Left lung (tissue), 4 donors: ENCODE measurements at regions not wholly inside any gene's neighbourhood (a gene's known extent, or its start where the extent isn't known, plus 50 kb on each side); places are given as distances from the start of the nearest gene placed in this dataset.

Experiments used
- ATAC-seq: fragments of 200-7000 bp; cut with Tn5 transposase; one replicate; pipeline ENCODE4 v1.9.1; 2020; ENCODE audit warnings: moderate library complexity
- DNase-seq, 4 donors: peaks; one replicate each; pipeline ENCODE4 v3.0.0-alpha.2; 2013 to 2020
- H3K27ac ChIP-seq, 2 donors: fragments of 200-600 bp; sonication (generic) in 1 of 2; one replicate each; pipeline versions ENCODE4 v1.5.0 to v1.8.0; 2020 to 2021
- H3K27me3 ChIP-seq, 2 donors: fragments of 200-600 bp; sonication (generic) in 1 of 2; one replicate each; pipeline versions ENCODE4 v1.5.0 to v1.8.0; 2020 to 2021
- H3K36me3 ChIP-seq, 2 donors: fragments of 200-600 bp; sonication (generic) in 1 of 2; one replicate each; pipeline versions ENCODE4 v1.5.0 to v1.8.0; 2020 to 2021
- H3K4me1 ChIP-seq, 2 donors: fragments of 200-600 bp; one replicate each; pipeline ENCODE4 v1.8.0; 2021
- H3K4me3 ChIP-seq, 2 donors: fragments of 200-600 bp; sonication (generic) in 1 of 2; one replicate each; pipeline versions ENCODE4 v1.5.0 to v1.8.0; 2020 to 2021; ENCODE audit warnings: mild to moderate bottlenecking in 1 of 2
- H3K9me3 ChIP-seq, 2 donors: fragments of 200-600 bp; sonication (generic) in 1 of 2; one replicate each; pipeline versions ENCODE4 v1.5.0 to v1.8.0; 2020 to 2021
- CTCF ChIP-seq, 2 donors: fragments of 200-600 bp; sonication (generic) in 1 of 2; IDR thresholded peaks; one replicate each; pipeline versions ENCODE4 v1.5.0 to v1.8.0; 2021; ENCODE audit warnings: antibody characterized with exemption in 2 of 2
- intact Hi-C, 2 donors: fragments of 100-400 bp; cut with DNase I; formaldehyde crosslinking; loops; one replicate each; pipeline versions ENCODE4 v1.11.2 to v1.14.2; 2022
- donor health status: DM: no; HTN: yes; CAD: no.
- donor health status: DM: no; HTN: no; CAD: no.

GRCh38 chr17:5719976-5720375 lies 135.7 kb upstream of the NLRP1 start:
- ATAC-seq (no peak), DNase-seq (no peak)
- H3K9me3 ChIP-seq = peaks cover 0 to 3% of the 10 kb centered on the region in 2 donors
- H3K27ac ChIP-seq = no peak overlapping the region
- intact Hi-C loops = no loop called here
- H3K4me1 ChIP-seq = no peaks in the 10 kb centered on the region
- H3K36me3 ChIP-seq = no peaks in the 10 kb centered on the region
- peaks cover 0 to 45% of the 10 kb centered on the region in 2 donors for H3K27me3 ChIP-seq
- no peak for TF ChIP-seq CTCF (IDR thresholded peaks at IDR 0.05)
- no peak overlapping the region for H3K4me3 ChIP-seq

- no peak for TF ChIP-seq CTCF (IDR thresholded peaks at IDR 0.05)
- H3K4me1 ChIP-seq = no peaks in the 10 kb centered on the region
- intact Hi-C loops = no loop called here
- H3K36me3 ChIP-seq = no peaks in the 10 kb centered on the region
- ATAC-seq = no peak
- peaks cover 0 to 23% of the 10 kb centered on the region in 2 donors for H3K27me3 ChIP-seq
- no peak for DNase-seq
- no peaks in the 10 kb centered on the region for H3K9me3 ChIP-seq
- H3K4me3 ChIP-seq = no peak overlapping the region
- no peak overlapping the region for H3K27ac ChIP-seq
These were observed 146.1 kb upstream of the NLRP1 start for GRCh38 chr17:5730373-5730772.

GRCh38 chr17:5740937-5741336 lies 156.6 kb upstream of the NLRP1 start:
- intact Hi-C loops = no loop called here
- Histone ChIP-seq H3K27me3 (peaks cover 0 to 38% of the 10 kb centered on the region in 2 donors), H3K36me3 (no peaks in the 10 kb centered on the region), H3K4me1 (no peaks in the 10 kb centered on the region), H3K27ac (no peak overlapping the region), H3K9me3 (no peaks in the 10 kb centered on the region), H3K4me3 (no peak overlapping the region)
- no peak for TF ChIP-seq CTCF (IDR thresholded peaks at IDR 0.05)
- ATAC-seq = no peak
- no peak for DNase-seq

GRCh38 chr17:5741810-5742209 lies 157.5 kb upstream of the NLRP1 start:
- TF ChIP-seq CTCF (IDR thresholded peaks at IDR 0.05) = no peak
- Histone ChIP-seq H3K27me3 (peaks cover 0 to 38% of the 10 kb centered on the region in 2 donors), H3K4me3 (no peak overlapping the region), H3K27ac (no peak overlapping the region), H3K4me1 (no peaks in the 10 kb centered on the region), H3K36me3 (no peaks in the 10 kb centered on the region), H3K9me3 (no peaks in the 10 kb centered on the region)
- intact Hi-C loops = no loop called here
- no peak for DNase-seq
- ATAC-seq = no peak

- no peak overlapping the region for H3K27ac ChIP-seq
- no peak for ATAC-seq
- peaks cover 0 to 33% of the 10 kb centered on the region in 2 donors for H3K27me3 ChIP-seq
- no peak for DNase-seq
- no peak for TF ChIP-seq CTCF (IDR thresholded peaks at IDR 0.05)
- H3K4me3 ChIP-seq = no peak overlapping the region
- H3K9me3 ChIP-seq = no peaks in the 10 kb centered on the region
- H3K36me3 ChIP-seq = no peaks in the 10 kb centered on the region
- no peaks in the 10 kb centered on the region for H3K4me1 ChIP-seq
- intact Hi-C loops = no loop called here
These were observed 161.0 kb upstream of the NLRP1 start for GRCh38 chr17:5745111-5745813.
